ENCODE measurements at regions not wholly inside any gene's neighbourhood (a gene's known extent, or its start where the extent isn't known, plus 50 kb on each side); places are given as distances from the start of the nearest gene placed in this dataset.

GRCh38 chr11:128372977-128373376 lies 214.4 kb downstream of the ETS1 start:
- TF ChIP-seq POLR2A (IDR thresholded peaks at IDR 0.05) (no peak), CTCF (IDR thresholded peaks at IDR 0.05) (no peak)

Data from body of pancreas (tissue), 4 donors.